ENCODE measurements at regions not wholly inside any gene's neighbourhood (a gene's known extent, or its start where the extent isn't known, plus 50 kb on each side); places are given as distances from the start of the nearest gene placed in this dataset.

DNA sequence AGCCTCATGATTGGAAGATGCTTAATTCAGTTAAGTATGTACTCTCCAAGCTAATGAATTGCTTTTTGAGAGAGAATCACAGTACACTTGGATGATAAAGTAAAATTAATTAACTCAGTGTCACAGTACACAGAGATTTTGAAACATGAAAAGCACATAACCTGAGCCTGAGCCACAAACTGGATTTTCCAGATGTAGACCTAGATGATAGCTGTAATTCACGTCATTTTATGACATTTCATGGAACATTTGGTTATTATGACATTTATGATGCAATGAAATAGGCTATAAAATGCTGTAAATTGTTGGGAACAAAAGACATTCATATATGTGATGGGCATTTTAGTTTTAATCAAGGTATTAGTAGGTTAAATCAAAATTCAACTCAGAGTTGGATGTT, 983.7 kb downstream of the STPG2 start:
- H3K9me3 Mint-ChIP-seq (ENCODE audit: insufficient read depth) = no peaks in the 10 kb centered on the region
- H3K4me2 ChIP-seq (replicated peaks; ENCODE audit: low read depth, low read length, poor library complexity, severe bottlenecking) = no peak overlapping the region
- no peak overlapping the region for H3K4me3 ChIP-seq (ENCODE audit: control extremely low read depth in 1 of 5, extremely low read depth in 1 of 5, insufficient read depth in 1 of 5, low read depth in 2 of 5, low read length in 4 of 5)
- TF ChIP-seq EZH2 (IDR thresholded peaks at IDR 0.05; ENCODE audit: borderline replicate concordance, insufficient read depth, low read depth, low read length, poor library complexity, severe bottlenecking) = no peak
- TF ChIP-seq, protein P1, sequence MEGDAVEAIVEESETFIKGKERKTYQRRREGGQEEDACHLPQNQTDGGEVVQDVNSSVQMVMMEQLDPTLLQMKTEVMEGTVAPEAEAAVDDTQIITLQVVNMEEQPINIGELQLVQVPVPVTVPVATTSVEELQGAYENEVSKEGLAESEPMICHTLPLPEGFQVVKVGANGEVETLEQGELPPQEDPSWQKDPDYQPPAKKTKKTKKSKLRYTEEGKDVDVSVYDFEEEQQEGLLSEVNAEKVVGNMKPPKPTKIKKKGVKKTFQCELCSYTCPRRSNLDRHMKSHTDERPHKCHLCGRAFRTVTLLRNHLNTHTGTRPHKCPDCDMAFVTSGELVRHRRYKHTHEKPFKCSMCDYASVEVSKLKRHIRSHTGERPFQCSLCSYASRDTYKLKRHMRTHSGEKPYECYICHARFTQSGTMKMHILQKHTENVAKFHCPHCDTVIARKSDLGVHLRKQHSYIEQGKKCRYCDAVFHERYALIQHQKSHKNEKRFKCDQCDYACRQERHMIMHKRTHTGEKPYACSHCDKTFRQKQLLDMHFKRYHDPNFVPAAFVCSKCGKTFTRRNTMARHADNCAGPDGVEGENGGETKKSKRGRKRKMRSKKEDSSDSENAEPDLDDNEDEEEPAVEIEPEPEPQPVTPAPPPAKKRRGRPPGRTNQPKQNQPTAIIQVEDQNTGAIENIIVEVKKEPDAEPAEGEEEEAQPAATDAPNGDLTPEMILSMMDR (IDR thresholded peaks at IDR 0.05) = no peak
- no peaks in the 10 kb centered on the region for H3K79me2 ChIP-seq (ENCODE audit: control insufficient read depth, insufficient read depth, low read length)
- H3K27me3 ChIP-seq (replicated peaks in 1 of 4; ENCODE audit: control extremely low read depth in 1 of 4, control insufficient read depth in 3 of 4, insufficient read depth in 4 of 4, low read length in 3 of 4) = no peaks in the 10 kb centered on the region
- no peak for ATAC-seq (ENCODE audit: low read depth)
- ChIA-PET CTCF (no interaction called here), POLR2A (no interaction called here)
- no peak for DNase-seq
- H4K20me1 ChIP-seq (ENCODE audit: control insufficient read depth, insufficient read depth, low read length, poor library complexity, severe bottlenecking) = no peaks in the 10 kb centered on the region
- H3K9ac ChIP-seq (ENCODE audit: low read length) = no peak overlapping the region
- no peak overlapping the region for H2AFZ ChIP-seq (ENCODE audit: insufficient read depth, low read depth, low read length, poor library complexity, severe bottlenecking)
- 57% methylated on average over 1 of the region's 1 CpG for WGBS (ENCODE audit: insufficient coverage)
- H3K4me1 ChIP-seq (ENCODE audit: control insufficient read depth in 2 of 2, insufficient read depth in 2 of 2, low read length in 2 of 2) = no peaks in the 10 kb centered on the region
- no peaks in the 10 kb centered on the region for H3K27me3 Mint-ChIP-seq
- H3K4me3 Mint-ChIP-seq = no peak overlapping the region
- H3K27ac Mint-ChIP-seq = no peak overlapping the region
- H3K4me1 Mint-ChIP-seq = no peaks in the 10 kb centered on the region
- intact Hi-C loops (cut with micrococcal nuclease) = no loop called here
- peaks cover 0 to 2% (median 0%) of the 10 kb centered on the region in 3 donors for H3K9me3 ChIP-seq (ENCODE audit: control extremely low read depth in 1 of 3, control insufficient read depth in 2 of 3, insufficient read depth in 1 of 3, low read length in 2 of 3)
- no peaks in the 10 kb centered on the region for H3K36me3 ChIP-seq (replicated peaks in 1 of 2; ENCODE audit: control extremely low read depth in 1 of 2, control insufficient read depth in 1 of 2, extremely low read depth in 1 of 2, insufficient read depth in 2 of 2, low read length in 1 of 2)
- no peak overlapping the region for H3K27ac ChIP-seq (ENCODE audit: low read length in 2 of 2)

DNA sequence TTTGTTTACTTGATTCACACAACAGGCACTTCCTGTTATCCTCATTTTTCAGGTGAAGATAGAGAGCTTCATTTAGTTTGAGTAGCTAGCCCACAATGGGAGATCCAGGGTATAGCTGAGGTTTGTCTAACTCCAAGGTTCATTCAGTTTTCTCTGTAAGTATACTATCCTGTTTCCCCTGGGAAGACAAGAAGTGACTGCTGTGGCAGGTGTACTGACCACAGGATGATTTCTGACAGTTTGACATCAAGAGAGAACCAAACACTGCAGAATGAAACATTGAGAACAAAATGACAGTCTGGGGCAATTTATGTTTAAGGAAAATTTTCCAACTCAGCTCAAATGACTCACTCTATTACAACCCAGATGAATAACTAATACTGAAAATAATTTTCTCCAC, 958.0 kb downstream of the STPG2 start:
- Mint-ChIP-seq H3K4me1 (no peaks in the 10 kb centered on the region), H3K27ac (no peak overlapping the region), H3K4me3 (no peak overlapping the region), H3K9me3 (ENCODE audit: insufficient read depth) (peaks cover 6% of the 10 kb centered on the region), H3K27me3 (no peaks in the 10 kb centered on the region)
- no peak overlapping the region for H3K4me2 ChIP-seq (replicated peaks; ENCODE audit: low read depth, low read length, poor library complexity, severe bottlenecking)
- TF ChIP-seq, protein P1 (IDR thresholded peaks at IDR 0.05) = no peak
- no peak for TF ChIP-seq EZH2 (IDR thresholded peaks at IDR 0.05; ENCODE audit: borderline replicate concordance, insufficient read depth, low read depth, low read length, poor library complexity, severe bottlenecking)
- no peaks in the 10 kb centered on the region for H3K27me3 ChIP-seq (replicated peaks in 1 of 4; ENCODE audit: control extremely low read depth in 1 of 4, control insufficient read depth in 3 of 4, insufficient read depth in 4 of 4, low read length in 3 of 4)
- H2AFZ ChIP-seq (ENCODE audit: insufficient read depth, low read depth, low read length, poor library complexity, severe bottlenecking) = no peak overlapping the region
- no peaks in the 10 kb centered on the region for H4K20me1 ChIP-seq (ENCODE audit: control insufficient read depth, insufficient read depth, low read length, poor library complexity, severe bottlenecking)
- no peak overlapping the region for H3K9ac ChIP-seq (ENCODE audit: low read length)
- intact Hi-C loops (cut with micrococcal nuclease) = no loop called here
- H3K27ac ChIP-seq (ENCODE audit: low read length in 2 of 2) = no peak overlapping the region
- no peaks in the 10 kb centered on the region for H3K4me1 ChIP-seq (ENCODE audit: control insufficient read depth in 2 of 2, insufficient read depth in 2 of 2, low read length in 2 of 2)
- ChIA-PET POLR2A (no interaction called here), CTCF (no interaction called here)
- peaks cover 0 to 4% (median 1%) of the 10 kb centered on the region in 3 donors for H3K9me3 ChIP-seq (ENCODE audit: control extremely low read depth in 1 of 3, control insufficient read depth in 2 of 3, insufficient read depth in 1 of 3, low read length in 2 of 3)
- ATAC-seq (ENCODE audit: low read depth) (no peak), DNase-seq (no peak)
- H3K4me3 ChIP-seq (ENCODE audit: control extremely low read depth in 1 of 5, extremely low read depth in 1 of 5, insufficient read depth in 1 of 5, low read depth in 2 of 5, low read length in 4 of 5) = no peak overlapping the region
- no peaks in the 10 kb centered on the region for H3K79me2 ChIP-seq (ENCODE audit: control insufficient read depth, insufficient read depth, low read length)
- H3K36me3 ChIP-seq (replicated peaks in 1 of 2; ENCODE audit: control extremely low read depth in 1 of 2, control insufficient read depth in 1 of 2, extremely low read depth in 1 of 2, insufficient read depth in 2 of 2, low read length in 1 of 2) = no peaks in the 10 kb centered on the region
